Kidney glomerular epithelial cell (primary cell): ENCODE measurements at regions not wholly inside any gene's neighbourhood (a gene's known extent, or its start where the extent isn't known, plus 50 kb on each side); places are given as distances from the start of the nearest gene placed in this dataset.
"Not testable (repeated sequence)": the region's sequence is repeated elsewhere in the genome, so short reads cannot be mapped to it uniquely, and the experiment has no call there.

Experiments
- DNase-seq: peaks from one replicate; lab custom pipeline; 2025; lab: John Stamatoyannopoulos, UW

DNA sequence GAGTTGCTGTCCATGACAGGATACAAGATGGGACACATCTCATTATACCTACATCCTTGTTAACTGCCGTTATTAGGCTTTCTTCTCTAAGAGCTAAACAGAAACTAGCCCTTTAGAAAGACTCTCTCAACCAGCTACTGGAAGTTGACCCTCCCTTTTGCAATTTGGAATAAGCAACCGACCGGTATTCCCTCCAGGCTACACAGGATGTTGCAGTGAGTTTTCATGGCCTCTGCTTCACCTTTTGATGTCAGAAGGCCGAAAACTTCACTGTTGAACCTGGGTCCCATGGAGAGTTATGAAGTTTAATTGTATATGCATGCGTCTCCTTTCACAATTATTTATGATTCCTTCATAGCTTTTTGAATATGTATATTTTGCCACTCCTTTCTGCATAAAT is 1042.5 kb upstream of the SPRY2 start:
- DNase-seq, result no peak

DNA sequence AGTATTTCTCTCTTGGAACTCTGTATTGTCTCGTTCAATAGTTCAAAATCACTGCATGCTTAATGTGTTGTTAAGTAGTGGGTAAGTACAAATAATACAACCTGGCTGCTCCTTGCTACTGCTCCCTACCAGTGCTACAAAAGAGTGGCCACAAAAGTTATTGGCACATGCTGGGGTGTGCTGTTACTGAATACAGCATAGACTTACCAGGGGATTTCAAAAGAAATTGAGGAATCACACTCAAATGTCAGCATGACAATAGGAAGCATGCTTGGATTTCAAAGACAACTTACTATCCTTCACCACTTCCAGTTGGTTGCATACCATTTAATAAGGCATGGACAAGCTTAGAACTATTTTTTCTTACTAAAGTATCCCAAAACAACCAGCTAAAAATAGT is 1041.3 kb upstream of the SPRY2 start:
- no peak for DNase-seq

DNA sequence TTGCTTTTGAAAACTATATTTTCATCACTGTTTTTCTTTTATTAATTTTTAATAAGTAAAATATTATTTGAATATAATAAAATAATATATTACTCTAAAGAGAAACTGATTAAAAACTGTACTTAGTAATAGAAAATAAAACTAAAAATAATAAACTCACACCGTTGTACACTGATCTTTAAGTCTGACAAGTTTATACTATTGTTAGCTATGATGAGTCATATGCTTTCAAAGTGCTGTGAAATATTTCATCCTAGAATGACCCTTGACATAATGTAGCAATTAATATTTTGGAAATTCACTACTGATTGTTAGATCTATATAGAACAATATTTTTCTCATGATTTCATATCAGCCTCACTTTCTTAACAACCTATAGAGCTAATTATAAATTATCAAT is 1040.6 kb upstream of the SPRY2 start:
- no peak for DNase-seq

DNA sequence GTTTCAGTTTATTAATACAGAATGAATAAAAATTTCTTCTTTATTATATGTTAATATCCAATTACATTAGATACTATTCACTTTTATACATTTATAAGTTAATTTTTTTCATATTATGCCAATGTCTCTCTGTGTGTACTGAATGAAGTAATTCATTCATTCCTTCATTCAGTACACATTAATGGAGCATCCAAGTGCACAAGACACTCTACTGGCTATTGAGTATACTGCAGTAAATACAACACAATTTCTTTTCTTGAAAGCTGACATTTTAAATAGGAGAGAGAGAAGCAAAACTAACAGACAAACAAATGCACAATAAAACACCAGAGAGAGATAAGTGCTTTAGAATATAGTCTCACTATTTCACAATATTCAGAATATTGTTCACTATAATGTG is 1038.3 kb upstream of the SPRY2 start:
- DNase-seq, result no peak

DNA sequence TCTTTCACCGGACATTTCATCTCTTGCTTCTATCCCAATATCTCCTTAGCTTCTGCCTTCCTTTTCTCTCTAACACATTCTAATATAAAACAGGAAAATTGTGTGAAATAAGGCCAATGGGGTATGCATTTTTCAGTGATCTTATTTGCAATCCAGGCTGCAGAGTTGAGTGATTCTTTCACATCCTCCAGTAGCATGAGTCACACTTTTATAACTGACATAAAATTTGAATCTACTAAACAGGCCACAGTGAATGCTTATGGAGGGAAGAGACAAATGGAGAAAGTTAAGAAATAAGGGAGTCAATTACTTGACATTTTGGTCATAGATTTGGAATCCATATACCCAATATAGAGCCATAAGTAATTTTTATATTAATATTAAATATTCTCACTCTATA is 1037.0 kb upstream of the SPRY2 start:
- DNase-seq, result no peak

DNA sequence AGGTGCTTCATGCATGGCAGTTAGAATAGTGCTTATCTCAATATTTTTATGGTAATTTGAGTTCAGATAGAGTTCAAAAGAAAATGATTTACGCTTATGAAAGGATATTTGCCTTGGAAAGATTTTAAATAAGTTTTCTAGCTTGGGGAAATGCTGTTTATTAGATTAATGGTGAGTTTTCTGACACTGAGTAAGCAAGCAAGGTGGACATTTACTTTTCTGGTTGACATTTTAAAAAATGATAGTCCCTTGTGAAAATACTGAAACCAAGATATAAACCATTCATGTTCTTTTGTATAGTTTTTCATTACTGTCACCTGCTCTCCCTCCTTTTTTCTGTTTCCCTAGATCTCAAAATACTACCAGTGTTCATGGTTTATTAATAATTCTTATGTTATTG is 1034.8 kb upstream of the SPRY2 start:
- DNase-seq, result no peak

DNA sequence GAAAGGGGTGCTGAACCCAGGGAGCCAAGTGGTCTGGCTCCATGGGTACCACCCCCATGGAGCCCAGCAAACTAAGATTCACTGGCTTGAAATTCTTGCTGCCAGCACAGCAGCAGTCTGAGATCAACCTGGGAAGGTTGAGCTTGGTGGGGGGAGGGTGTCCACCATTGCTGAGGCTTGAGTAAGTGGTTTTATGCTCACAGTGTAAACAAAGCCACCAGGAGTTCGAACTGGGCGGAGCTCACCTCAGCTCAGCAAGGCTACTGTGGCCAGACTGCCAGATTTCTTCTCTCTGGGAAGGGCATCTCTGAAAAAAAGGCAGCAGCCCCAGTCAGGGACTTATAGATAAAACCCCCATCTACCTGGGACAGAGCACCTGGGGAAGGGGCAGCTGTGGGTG is 1021.8 kb upstream of the SPRY2 start:
- not testable (repeated sequence) for DNase-seq

DNA sequence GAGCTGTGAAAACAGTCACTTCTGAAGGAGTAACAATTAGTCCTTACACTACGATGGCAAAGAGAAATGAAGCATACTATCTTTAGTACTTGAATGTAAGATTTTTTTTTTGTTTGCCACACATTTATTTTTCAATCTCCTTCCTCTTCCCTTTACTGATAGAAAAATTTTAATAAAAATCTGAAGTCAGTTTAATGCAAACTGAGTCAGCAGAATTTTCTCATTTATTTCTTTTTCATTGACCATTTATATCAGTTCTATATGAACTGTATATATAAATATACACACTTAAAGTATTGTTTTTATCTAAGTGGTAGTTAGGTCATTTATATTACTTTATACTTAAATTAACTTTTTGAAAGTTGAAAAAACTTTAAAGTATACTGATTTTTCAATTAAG is 1009.1 kb upstream of the SPRY2 start:
- no peak for DNase-seq

DNA sequence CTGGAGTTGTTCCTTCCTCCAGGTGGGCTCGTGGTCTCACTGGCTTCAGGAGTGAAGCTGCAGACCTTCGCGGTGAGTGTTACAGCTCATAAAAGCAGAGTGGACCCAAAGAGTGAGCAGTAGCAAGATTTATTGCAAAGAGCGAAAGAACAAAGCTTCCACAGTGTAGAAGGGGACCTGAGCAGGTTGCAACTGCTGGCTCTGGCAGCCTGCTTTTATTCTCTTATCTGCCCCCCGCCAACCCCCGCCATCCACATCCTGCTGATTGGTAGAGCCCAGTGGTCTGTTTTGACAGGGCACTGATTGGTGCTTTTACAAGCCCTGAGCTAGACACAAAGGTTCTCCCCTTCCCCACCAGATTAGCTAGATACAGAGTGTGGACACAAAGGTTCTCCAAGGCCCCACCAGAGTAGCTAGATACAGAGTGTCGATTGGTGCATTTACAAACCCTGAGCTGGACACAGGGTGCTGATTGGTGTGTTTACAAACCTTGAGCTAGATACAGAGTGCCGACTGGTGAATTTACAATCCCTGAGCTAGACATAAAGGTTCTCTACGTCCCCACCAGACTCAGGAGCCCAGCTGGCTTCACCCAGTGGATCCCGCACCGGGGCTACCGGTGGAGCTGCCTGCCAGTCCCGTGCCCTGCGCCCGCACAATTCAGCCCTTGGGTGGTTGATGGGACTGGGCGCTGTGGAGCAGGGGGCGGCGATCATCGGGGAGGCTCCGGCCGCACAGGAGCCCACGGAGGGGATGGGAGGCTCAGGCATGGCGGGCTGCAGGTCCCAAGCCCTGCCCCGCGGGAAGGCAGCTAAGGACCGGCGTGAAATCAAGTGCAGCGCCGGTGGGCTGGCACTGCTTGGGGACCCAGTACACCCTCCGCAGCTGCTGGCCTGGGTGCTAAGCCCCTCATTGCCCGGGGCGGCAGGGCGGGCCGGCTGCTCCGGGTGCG is 999.5 kb upstream of the SPRY2 start:
- not testable (repeated sequence) for DNase-seq

DNA sequence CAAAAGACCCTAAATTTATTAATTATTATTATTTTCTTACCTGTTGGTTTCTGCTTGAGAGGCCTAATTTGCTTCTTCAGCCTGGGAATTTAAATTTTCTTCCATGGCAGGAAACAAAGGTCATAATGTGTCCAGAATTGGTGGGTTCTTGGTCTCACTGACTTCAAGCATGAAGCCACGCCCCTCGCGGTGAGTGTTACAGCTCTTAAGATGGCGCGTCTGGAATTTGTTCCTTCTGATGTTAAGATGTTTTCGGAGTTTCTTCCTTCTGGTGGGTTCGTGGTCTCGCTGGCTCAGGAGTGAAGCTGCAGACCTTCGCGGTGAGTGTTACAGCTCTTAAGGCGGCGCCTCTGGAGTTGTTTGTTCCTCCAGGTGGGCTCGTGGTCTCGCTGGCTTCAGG is 998.7 kb upstream of the SPRY2 start:
- not testable (repeated sequence) for DNase-seq

DNA sequence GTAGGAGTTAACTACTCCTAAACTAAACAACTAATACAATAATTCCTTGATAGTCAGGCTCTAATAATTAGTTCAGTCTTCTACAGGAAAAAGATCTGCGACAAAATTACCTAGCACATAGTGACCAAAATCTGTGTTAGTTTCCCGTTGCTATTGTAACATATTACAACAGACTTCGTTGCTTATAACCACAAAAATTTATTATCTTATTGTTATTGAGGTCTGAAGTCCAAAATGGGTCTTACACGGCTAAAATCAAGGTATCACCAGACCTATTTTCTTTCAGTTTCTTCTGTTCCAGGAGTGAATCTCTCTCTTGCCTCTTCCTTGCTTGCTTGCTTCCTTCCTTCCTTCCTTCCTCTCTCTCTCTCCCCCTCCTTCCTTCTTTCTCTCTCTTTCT is 993.6 kb upstream of the SPRY2 start:
- no peak for DNase-seq

DNA sequence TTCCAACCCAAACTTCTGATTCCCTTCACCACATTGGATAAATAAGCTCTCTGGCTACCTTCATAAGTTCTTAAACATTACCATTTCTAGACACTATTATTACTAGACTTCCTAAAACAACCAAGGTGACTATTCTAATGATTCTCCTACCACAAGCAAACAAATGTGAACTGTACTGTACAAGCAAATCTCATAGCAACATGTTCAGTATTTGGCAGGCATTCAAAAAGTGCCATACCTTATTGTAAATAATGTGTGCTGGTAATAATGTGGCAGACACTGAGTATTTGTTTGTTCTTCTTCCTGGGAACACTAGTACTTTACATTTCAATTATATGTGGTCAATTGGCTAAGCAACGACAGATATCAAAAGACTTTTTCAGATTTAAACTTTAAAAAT is 986.0 kb upstream of the SPRY2 start:
- no peak for DNase-seq

DNA sequence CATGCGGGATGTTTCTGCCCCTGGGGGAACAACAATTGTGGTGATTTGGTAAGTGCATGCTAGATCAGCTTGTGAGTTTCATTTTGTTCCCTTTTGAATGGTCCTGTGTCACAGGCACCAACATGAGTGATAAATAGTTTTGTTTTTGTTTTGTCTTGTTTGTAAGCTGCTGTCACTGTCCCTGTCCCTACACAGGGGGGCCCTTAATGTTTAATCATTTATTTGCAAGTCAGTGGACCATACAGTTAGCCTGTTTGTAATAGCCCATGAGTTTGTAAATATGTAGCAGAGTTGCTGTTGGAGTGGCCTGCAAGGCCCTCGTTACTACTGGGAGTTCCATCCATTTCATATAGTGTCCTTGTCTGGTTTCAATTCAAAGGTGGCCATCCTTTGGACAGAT is 979.6 kb upstream of the SPRY2 start:
- DNase-seq, result no peak

DNA sequence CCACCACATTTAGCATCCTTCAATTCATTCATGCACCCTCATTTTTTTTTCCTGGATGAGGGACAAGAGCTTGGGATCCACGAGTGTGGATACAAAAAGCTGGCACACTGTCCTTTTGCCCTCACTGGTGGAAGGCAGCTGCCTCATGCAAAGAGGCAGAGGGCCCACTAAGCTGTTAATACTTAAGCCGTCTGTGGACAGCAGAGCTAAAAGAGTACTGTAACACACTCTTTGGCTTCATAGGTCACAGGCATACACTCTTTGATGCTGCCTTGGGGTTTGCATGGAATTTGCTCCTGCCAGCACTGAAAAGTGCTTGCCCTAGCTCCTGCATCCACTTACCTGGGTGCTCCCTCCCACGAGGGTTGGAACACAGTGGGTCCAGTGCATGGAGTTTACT is 978.4 kb upstream of the SPRY2 start:
- no peak for DNase-seq

DNA sequence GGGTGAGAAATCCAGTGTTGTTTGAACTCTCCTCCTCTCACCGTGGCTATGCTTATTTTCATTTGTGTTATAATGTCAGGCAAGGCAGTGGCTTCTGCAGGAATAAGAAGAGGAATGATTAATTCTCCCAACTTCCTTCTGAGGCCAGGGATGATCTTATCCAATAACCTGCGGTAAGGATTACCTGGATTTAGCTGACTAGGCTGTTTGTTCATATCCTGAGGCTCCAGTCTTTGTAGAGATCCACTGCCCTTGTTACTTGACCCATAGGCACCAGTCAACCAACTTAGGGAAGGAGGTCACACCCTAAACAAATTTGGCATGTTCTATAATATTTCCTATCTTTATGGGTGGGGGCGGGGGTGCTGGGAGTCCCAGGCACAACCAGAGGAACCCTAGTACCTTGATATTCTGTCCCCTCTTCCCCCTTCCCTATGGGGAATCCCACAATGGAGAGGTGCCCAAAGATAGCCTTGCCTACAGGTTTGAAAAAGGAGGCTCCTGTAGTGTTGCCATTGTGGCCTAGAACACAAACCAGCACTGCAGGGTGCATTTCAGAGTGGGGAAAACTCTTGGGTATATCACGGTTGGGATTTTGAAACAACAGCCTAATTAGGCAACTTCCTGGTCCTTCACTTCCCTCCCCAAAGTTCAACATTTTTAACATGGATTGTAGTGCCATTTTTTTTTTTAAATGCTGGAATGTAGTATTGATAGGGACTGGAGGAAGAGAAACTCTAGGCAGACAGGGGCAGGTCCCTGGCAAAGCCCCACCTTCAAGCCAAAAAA is 977.5 kb upstream of the SPRY2 start:
- DNase-seq, result no peak

DNA sequence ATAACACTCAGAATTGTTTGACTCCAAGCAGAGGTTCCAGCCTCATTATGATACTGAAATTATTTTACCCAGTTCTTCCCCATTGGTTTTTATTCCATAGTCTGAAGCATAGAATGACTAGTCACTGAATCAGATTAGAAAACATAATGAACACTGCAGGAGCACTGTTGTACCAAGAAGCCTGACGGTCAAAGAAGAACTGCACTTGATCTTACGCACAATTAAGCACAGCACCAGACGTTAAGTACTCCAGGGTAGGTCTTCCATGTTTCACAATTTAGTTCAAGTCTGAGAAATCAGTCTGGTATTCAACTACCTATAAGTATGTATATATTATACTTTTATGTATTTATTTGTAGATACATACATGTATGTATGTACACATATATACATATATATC is 973.5 kb upstream of the SPRY2 start:
- DNase-seq, result no peak

DNA sequence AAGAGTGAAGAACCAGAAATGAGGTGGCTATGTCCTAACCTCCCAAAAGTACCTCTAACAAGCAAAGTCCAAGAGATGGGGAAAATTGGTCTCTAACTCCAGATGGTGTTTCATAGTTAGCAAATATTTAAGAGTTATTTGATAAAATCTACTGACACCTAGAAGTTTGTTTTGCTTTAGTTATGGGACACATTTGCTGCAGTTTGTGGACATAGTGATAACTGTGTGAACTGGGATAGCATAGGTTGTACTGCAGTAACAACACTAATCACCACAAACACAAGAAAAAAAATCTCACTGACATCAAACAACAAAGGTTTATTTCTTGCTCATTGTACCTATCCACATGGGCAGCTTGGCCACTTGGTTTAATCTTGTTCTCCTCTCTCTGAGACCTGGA is 965.0 kb upstream of the SPRY2 start:
- no peak for DNase-seq

DNA sequence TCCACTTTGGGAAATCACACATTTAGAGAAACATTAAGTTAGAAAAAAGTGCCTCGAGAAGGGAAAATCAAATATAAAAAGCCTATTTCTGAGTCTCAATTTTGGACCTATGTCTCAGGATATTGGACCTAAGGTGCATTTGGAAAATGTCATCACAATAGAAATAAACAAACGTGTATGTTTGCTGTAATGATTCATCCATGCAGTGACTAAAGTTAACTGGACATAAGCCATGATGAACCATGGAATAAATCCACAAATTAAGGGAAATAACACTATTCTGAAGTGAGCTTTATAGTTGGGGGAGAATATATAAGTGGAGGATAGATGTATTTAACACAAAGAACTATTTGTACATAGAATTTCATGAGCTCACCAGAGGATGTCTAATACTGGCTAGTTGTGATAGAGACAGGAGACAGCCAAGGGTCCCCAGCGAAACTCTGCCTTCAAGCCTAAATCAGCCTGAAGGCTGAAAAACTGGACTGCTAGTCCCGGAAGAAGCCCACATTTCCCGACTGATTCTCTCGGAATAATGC is 963.3 kb upstream of the SPRY2 start:
- no peak for DNase-seq

DNA sequence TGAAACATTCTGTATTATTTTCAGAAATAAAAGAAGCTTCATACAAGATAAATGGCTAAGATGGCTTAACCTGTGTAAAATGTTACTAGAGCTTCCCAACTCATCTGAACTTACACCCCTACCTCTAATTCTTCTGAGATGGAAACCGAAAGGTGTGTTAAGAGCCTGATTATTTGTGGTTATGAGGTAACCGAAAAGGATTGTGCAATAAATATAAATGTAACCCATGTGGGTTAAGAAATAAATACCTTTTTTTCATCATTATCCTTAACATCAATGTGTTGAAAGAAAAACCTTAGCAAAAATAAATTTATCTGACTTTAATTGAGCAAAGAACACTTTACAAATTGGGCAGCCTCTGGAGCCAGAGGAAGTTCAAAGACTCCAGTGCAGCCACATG is 961.8 kb upstream of the SPRY2 start:
- DNase-seq, result no peak

DNA sequence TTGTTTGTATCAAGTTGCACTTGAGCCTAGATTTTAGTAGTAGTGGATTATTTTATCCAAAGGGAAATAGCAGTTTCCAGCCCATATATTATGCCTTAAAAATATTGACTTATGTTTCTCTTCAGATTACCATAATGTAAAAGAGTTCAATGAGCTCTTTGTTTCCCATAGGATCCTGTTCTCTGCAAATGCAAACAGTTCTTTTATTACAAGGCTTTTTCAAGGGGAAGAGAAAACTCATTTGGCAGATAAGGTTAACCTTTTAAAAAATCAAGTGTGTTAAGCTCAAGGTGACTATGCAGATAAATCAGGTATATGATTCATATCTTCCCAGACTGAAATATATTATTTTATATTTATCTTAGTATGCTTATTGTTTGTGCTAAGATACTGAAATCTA is 961.2 kb upstream of the SPRY2 start:
- no peak for DNase-seq

DNA sequence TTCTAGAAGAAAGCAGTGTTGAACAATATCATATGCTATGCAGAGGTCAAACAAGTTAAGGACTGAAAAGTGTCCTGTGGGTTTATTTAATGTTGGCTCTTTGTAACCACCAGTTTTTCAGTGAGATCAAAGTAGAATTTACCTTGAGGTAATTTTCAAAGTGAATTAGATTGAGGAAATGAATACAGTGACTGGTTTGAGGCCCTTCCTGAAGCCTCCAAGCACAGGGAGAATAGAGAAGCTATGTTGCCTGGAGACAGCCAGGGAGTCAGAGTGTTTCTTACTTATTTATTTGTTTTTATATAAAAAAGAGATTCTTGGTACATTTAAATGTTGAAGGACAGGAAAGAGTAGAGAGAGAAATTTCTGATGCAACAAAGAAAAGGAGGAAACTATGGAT is 954.3 kb upstream of the SPRY2 start:
- DNase-seq, result no peak

DNA sequence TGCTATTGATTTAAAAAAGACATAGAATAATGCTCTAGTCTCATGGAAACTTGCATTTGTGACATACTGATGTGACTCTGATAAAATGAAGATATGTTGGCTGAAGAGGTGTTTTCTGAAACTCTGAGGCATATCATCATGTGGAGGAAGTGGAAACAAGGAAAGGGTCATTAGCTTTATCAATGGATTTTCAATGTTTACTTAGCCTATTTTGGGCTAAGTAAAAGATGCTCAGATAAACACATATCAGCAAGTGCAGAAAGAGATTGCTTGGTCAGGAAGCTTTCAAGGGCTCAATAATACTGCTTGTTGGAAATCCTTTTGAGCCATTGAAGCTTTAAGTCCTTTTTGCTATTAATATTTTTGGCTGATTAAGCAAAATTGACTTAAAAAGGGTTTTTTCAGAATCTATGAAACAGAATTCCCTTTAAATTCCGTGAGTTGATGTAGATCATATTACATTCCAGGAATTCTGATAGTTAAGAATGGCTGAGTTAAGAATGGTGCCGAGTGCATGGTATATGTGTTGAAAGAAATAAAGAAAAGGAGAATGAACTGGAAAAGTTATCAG is 952.8 kb upstream of the SPRY2 start:
- DNase-seq, result no peak

DNA sequence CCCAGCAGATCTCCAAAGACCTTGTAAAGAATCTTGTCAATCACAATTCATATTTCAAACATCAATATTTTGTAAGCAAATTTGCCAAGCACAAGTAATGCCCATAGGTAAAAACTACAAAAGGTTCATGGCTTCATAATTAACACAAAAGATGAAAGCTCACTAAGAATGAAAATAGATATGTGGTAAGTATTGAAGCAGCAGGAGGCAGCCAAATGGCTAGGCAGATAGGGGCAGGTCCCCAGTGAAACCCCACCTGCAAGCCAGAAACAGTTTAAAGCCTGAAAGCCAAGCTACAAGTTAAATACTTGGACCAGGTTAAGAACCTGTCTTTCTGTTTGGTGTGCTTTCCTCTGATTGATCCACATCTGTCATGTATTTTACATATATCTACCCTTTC is 942.6 kb upstream of the SPRY2 start:
- no peak for DNase-seq
